Activated CD4-positive, alpha-beta T cell treated with anti-CD3 and anti-CD28 coated beads for 36 hours (primary cell): ENCODE measurements at regions not wholly inside any gene's neighbourhood (a gene's known extent, or its start where the extent isn't known, plus 50 kb on each side); places are given as distances from the start of the nearest gene placed in this dataset.

Source experiments
- ATAC-seq: fragments of 200-7000 bp; cut with Tn5 transposase; one replicate; pipeline ENCODE4 v1.10.0; 2021; ENCODE audit warnings: mild to moderate bottlenecking, moderate library complexity
- CTCF ChIA-PET: fragments of 350-600 bp; sonication (Branson Sonifier 250); formaldehyde crosslinking; loops from one replicate; lab custom pipeline; 2021; ENCODE audit warnings: antibody characterized with exemption; lab: Charles Lee
- POLR2A ChIA-PET: fragments of 350-600 bp; sonication (Branson Sonifier 250); formaldehyde crosslinking; loops from one replicate; lab custom pipeline; 2021; ENCODE audit warnings: antibody characterized with exemption, inconsistent platforms; lab: Charles Lee
- DNase-seq: peaks from one replicate; pipeline ENCODE4 v3.0.0-alpha.2; 2020
- H3K27ac Mint-ChIP-seq: one replicate; pipeline ENCODE4 v1.8.0; 2021; ENCODE audit warnings: mixed read lengths
- H3K27me3 Mint-ChIP-seq: one replicate; pipeline ENCODE4 v1.8.0; 2021; ENCODE audit warnings: mixed read lengths
- H3K36me3 Mint-ChIP-seq: one replicate; pipeline ENCODE4 v1.8.0; 2021; ENCODE audit warnings: low read depth, mixed read lengths
- H3K4me1 Mint-ChIP-seq: one replicate; pipeline ENCODE4 v1.8.0; 2021; ENCODE audit warnings: mixed read lengths
- H3K4me3 Mint-ChIP-seq: one replicate; pipeline ENCODE4 v1.8.0; 2021; ENCODE audit warnings: mild to moderate bottlenecking, moderate library complexity, mixed read lengths
- H3K9me3 Mint-ChIP-seq: one replicate; pipeline ENCODE4 v1.8.0; 2021; ENCODE audit warnings: low read depth, mixed read lengths
- intact Hi-C, 2 experiments: fragments of 100-400 bp; cut with DNase I in 1 of 2; cut with micrococcal nuclease in 1 of 2; formaldehyde crosslinking; loops; one replicate each; pipeline versions ENCODE4 v1.14.2 to v1.15.1; 2022 to 2024; cut with DNase I, micrococcal nuclease

DNA sequence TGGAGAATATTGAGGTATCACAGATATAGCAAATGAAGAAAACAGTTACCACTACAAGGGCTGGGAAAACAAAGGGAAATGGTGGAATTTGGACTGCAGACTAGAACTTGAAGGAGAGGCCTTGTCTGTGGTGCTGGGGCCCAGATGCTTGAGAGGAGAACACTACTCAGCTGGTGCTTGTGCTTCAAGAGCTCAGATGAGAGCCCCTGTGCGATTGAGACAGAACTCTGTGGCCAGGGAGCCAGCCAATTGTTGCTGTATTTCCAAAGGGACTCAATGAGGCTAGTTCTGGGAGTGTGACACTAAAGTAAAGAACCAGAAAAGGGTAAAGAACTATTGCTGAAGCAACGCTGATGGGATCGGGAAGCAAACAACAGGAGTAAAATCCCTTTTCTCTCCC is 406.5 kb upstream of the SEMA3D start:
- CTCF ChIA-PET = interaction anchor here (0.7 kb wide), 1 partner anchor 1611 kb away, joined by 4 read pairs; no protein-coding TSS in a partner anchor
- peaks cover 2% of the 10 kb centered on the region for H3K9me3 Mint-ChIP-seq
- POLR2A ChIA-PET = no interaction called here
- H3K27ac Mint-ChIP-seq = no peak overlapping the region
- no peak for ATAC-seq
- no peaks in the 10 kb centered on the region for H3K4me1 Mint-ChIP-seq
- no peak for DNase-seq
- intact Hi-C loops = no loop called here
- no peak overlapping the region for H3K4me3 Mint-ChIP-seq
- H3K27me3 Mint-ChIP-seq = no peaks in the 10 kb centered on the region
- no peaks in the 10 kb centered on the region for H3K36me3 Mint-ChIP-seq

GRCh38 chr7:85587785-85588184 is 400.9 kb upstream of the SEMA3D start:
- Mint-ChIP-seq H3K27me3 (no peaks in the 10 kb centered on the region), H3K4me1 (no peaks in the 10 kb centered on the region), H3K27ac (no peak overlapping the region), H3K4me3 (no peak overlapping the region), H3K9me3 (peaks cover 2% of the 10 kb centered on the region), H3K36me3 (no peaks in the 10 kb centered on the region)
- no peak for DNase-seq
- ChIA-PET CTCF (no interaction called here), POLR2A (no interaction called here)
- intact Hi-C loops = no loop called here
- ATAC-seq = no peak

GRCh38 chr7:85586091-85586490 is 399.2 kb upstream of the SEMA3D start:
- Mint-ChIP-seq H3K9me3 (peaks cover 2% of the 10 kb centered on the region), H3K36me3 (no peaks in the 10 kb centered on the region), H3K27me3 (no peaks in the 10 kb centered on the region), H3K27ac (no peak overlapping the region), H3K4me1 (no peaks in the 10 kb centered on the region), H3K4me3 (no peak overlapping the region)
- CTCF ChIA-PET = no interaction called here
- ATAC-seq (no peak), DNase-seq (no peak)
- POLR2A ChIA-PET = no interaction called here
- intact Hi-C loops = no loop called here

DNA sequence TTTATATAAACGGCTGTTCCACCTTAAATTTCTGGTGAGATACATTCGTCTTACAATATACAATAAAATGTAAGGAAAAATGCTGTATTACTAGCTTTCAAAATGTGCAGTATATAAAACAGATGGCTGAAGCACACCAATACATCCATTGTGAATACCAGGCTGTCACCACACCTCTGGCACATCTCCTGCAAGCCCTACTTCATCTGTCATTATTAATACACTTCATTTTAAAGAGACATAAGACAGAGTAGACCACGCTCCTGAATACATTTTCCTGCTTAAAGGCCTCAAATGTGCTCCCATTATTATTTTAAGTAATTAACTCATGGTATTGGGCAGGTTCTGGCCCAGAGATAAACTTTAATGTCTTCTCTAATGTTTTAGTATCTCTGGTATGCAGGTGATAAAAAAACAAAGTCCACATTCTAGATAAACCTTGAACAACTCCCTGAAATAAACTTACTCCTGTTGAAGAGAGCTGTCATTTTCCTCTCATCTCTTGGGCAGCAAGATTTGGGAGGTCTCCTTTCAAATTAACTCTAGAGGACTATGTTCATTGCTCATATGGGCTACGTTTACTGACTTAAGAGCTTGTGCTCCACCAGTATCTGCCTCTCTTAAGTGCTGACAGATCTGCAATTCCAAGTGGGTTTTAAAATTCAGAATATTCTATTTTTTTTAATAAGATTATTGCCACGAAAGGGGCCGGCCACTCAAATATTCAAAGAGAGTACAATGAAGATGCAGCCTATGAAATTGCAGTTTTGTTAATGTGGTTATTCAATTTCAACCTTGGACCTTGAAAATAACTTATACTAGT is 396.5 kb upstream of the SEMA3D start:
- H3K27me3 Mint-ChIP-seq = no peaks in the 10 kb centered on the region
- no peak overlapping the region for H3K27ac Mint-ChIP-seq
- ATAC-seq = no peak
- H3K4me3 Mint-ChIP-seq = no peak overlapping the region
- POLR2A ChIA-PET = no interaction called here
- CTCF ChIA-PET = no interaction called here
- no peaks in the 10 kb centered on the region for H3K4me1 Mint-ChIP-seq
- no peaks in the 10 kb centered on the region for H3K9me3 Mint-ChIP-seq
- intact Hi-C loops = no loop called here
- no peak for DNase-seq
- no peaks in the 10 kb centered on the region for H3K36me3 Mint-ChIP-seq

- Mint-ChIP-seq H3K27ac (no peak overlapping the region), H3K36me3 (no peaks in the 10 kb centered on the region), H3K4me1 (no peaks in the 10 kb centered on the region), H3K27me3 (no peaks in the 10 kb centered on the region), H3K9me3 (no peaks in the 10 kb centered on the region), H3K4me3 (no peak overlapping the region)
- ChIA-PET POLR2A (no interaction called here), CTCF (no interaction called here)
- no peak for DNase-seq
- ATAC-seq = no peak
- intact Hi-C loops = no loop called here
Measured at GRCh38 chr7:85573844-85574243, 387.0 kb upstream of the SEMA3D start.

DNA sequence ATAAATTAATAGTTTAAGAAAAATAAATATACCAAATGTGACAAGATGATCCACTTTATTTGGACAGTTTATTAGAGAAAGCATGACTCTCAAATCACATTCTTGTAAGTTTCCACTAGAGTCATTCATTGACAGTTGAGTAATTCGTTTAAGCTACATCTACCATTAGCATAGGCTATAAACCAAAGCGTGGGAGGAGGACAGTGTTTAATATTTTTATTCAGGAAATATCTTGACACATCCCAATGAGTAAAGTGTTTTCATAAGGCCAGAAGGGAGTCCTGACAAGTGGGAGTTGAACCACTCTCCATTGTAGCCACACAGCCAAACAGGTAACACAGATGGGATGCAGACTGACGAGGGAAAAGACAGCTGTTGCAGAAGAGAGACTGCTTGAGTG is 386.5 kb upstream of the SEMA3D start:
- H3K4me1 Mint-ChIP-seq = no peaks in the 10 kb centered on the region
- ATAC-seq (no peak), DNase-seq (no peak)
- ChIA-PET CTCF (no interaction called here), POLR2A (no interaction called here)
- no peaks in the 10 kb centered on the region for H3K36me3 Mint-ChIP-seq
- H3K4me3 Mint-ChIP-seq = no peak overlapping the region
- intact Hi-C loops = no loop called here
- no peaks in the 10 kb centered on the region for H3K27me3 Mint-ChIP-seq
- H3K27ac Mint-ChIP-seq = no peak overlapping the region
- no peaks in the 10 kb centered on the region for H3K9me3 Mint-ChIP-seq

DNA sequence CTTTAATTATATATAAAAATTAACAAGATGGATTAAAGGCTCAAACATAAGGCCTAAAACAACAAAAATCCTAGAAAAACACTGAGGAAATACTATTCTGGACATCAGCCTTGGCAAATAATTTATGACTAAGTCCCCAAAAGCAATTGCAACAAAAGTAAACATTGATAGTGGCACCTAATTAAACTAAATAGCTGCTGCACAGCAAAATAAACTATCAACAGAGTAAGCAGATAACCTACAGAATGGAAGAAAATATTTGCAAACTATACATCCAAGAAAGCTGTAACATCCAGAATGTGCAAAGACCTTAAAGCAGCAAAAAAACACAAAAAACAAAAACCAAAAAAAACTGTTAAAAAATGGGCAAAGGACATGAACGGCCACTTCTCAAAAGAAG is 384.0 kb upstream of the SEMA3D start:
- intact Hi-C loops = no loop called here
- ChIA-PET CTCF (no interaction called here), POLR2A (no interaction called here)
- DNase-seq (no peak), ATAC-seq (no peak)
- Mint-ChIP-seq H3K4me1 (no peaks in the 10 kb centered on the region), H3K4me3 (no peak overlapping the region), H3K27me3 (no peaks in the 10 kb centered on the region), H3K27ac (no peak overlapping the region), H3K36me3 (no peaks in the 10 kb centered on the region), H3K9me3 (no peaks in the 10 kb centered on the region)

- ATAC-seq (no peak), DNase-seq (no peak)
- Mint-ChIP-seq H3K9me3 (no peaks in the 10 kb centered on the region), H3K27ac (no peak overlapping the region), H3K36me3 (no peaks in the 10 kb centered on the region), H3K27me3 (no peaks in the 10 kb centered on the region), H3K4me1 (no peaks in the 10 kb centered on the region), H3K4me3 (no peak overlapping the region)
- CTCF ChIA-PET = no interaction called here
- intact Hi-C loops = no loop called here
- POLR2A ChIA-PET = no interaction called here
Measured at GRCh38 chr7:85567983-85568382, 381.1 kb upstream of the SEMA3D start.

- intact Hi-C loops = no loop called here
- ChIA-PET POLR2A (no interaction called here), CTCF (interaction anchor here (1.0 to 1.2 kb wide), 2 partner anchors 11 to 13 kb away, joined by 3 to 4 read pairs; no protein-coding TSS in a partner anchor)
- H3K27ac Mint-ChIP-seq = no peak overlapping the region
- no peaks in the 10 kb centered on the region for H3K36me3 Mint-ChIP-seq
- no peaks in the 10 kb centered on the region for H3K9me3 Mint-ChIP-seq
- DNase-seq (no peak), ATAC-seq (no peak)
- no peak overlapping the region for H3K4me3 Mint-ChIP-seq
- no peaks in the 10 kb centered on the region for H3K4me1 Mint-ChIP-seq
- H3K27me3 Mint-ChIP-seq = no peaks in the 10 kb centered on the region
Measured at GRCh38 chr7:85566095-85566794, 379.4 kb upstream of the SEMA3D start.

GRCh38 chr7:85565276-85565675 is 378.4 kb upstream of the SEMA3D start:
- no peaks in the 10 kb centered on the region for H3K36me3 Mint-ChIP-seq
- no peak overlapping the region for H3K4me3 Mint-ChIP-seq
- intact Hi-C loops = no loop called here
- H3K9me3 Mint-ChIP-seq = no peaks in the 10 kb centered on the region
- DNase-seq = no peak
- no peaks in the 10 kb centered on the region for H3K4me1 Mint-ChIP-seq
- ATAC-seq = no peak
- H3K27ac Mint-ChIP-seq = no peak overlapping the region
- H3K27me3 Mint-ChIP-seq = no peaks in the 10 kb centered on the region
- ChIA-PET CTCF (interaction anchor here (0.6 kb wide), 1 partner anchor 9 kb away, joined by 3 read pairs; no protein-coding TSS in a partner anchor), POLR2A (no interaction called here)

- H3K4me3 Mint-ChIP-seq = no peak overlapping the region
- H3K36me3 Mint-ChIP-seq = no peaks in the 10 kb centered on the region
- CTCF ChIA-PET = interaction anchor here (0.6 kb wide), 1 partner anchor 9 kb away, joined by 3 read pairs; no protein-coding TSS in a partner anchor
- H3K27me3 Mint-ChIP-seq = no peaks in the 10 kb centered on the region
- H3K4me1 Mint-ChIP-seq = no peaks in the 10 kb centered on the region
- ATAC-seq (no peak), DNase-seq (no peak)
- intact Hi-C loops = no loop called here
- H3K9me3 Mint-ChIP-seq = no peaks in the 10 kb centered on the region
- POLR2A ChIA-PET = no interaction called here
- no peak overlapping the region for H3K27ac Mint-ChIP-seq
Measured at GRCh38 chr7:85564861-85565260, 378.0 kb upstream of the SEMA3D start.

DNA sequence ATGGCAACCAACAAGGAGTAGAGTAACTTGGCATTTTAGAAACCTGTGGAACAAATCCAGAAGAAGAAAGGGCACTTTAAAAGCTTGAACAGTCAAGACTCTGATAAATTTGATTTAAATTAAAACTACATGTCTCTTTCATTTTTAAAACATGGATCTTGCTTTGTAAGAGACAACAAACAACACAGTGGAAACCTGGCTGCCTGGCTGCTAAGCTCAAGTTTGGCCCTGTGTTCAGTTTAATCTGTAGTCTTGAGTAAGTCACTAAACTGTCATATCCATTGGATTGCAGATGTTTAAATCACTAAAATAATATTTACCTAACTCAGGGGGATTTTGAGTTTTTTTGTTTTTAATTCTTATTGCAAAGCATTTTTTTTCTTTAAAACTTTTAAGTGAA is 374.9 kb upstream of the SEMA3D start:
- no peak for DNase-seq
- Mint-ChIP-seq H3K4me1 (no peaks in the 10 kb centered on the region), H3K36me3 (no peaks in the 10 kb centered on the region), H3K4me3 (no peak overlapping the region), H3K27me3 (no peaks in the 10 kb centered on the region), H3K27ac (no peak overlapping the region), H3K9me3 (no peaks in the 10 kb centered on the region)
- ChIA-PET POLR2A (no interaction called here), CTCF (no interaction called here)
- no peak for ATAC-seq
- intact Hi-C loops = no loop called here
